LNCAP (cell line): ENCODE measurements at regions not wholly inside any gene's neighbourhood (a gene's known extent, or its start where the extent isn't known, plus 50 kb on each side); places are given as distances from the start of the nearest gene placed in this dataset.

Experiments used
- TF ChIP-seq, protein P1 (sequence below): fragments of 450-650 bp; IDR thresholded peaks from 2 replicates; pipeline ENCODE4 v1.5.1; 2017; ENCODE audit warnings: mild to moderate bottlenecking

DNA sequence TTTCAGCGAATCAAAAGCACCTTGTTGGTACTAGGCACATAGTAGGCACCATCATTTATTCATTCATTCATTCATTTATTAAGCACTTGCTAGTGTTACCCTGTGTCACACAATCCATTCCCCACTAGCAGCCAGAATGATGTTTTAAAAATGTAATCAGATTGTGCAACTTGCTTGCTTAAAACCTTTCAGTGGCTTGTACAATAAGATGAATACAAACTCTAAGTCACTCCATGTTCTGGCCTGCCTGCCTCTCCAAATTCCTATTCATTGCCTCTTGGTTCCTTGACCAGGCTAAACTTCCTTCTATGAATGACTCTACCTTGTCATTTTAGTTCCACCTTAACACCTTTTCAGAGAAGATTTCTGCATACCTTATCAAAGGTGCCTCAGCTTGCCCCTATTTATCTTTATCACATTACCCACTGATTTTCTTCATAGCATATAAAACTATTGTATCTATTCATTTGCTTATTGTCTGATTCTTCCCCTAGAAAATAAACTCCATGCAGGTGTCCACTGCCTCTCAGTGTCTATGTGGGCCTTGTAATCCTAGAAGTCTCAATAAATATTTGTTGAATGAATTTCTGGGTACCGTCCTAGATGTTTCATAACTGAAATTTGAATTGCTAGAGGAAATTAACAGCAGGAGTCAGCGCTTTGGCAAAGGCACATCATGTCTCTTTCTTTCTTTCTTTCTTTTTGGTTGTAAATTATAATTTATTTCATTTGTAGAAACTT is 169.5 kb downstream of the TMEM26 start:
- TF ChIP-seq, protein P1, sequence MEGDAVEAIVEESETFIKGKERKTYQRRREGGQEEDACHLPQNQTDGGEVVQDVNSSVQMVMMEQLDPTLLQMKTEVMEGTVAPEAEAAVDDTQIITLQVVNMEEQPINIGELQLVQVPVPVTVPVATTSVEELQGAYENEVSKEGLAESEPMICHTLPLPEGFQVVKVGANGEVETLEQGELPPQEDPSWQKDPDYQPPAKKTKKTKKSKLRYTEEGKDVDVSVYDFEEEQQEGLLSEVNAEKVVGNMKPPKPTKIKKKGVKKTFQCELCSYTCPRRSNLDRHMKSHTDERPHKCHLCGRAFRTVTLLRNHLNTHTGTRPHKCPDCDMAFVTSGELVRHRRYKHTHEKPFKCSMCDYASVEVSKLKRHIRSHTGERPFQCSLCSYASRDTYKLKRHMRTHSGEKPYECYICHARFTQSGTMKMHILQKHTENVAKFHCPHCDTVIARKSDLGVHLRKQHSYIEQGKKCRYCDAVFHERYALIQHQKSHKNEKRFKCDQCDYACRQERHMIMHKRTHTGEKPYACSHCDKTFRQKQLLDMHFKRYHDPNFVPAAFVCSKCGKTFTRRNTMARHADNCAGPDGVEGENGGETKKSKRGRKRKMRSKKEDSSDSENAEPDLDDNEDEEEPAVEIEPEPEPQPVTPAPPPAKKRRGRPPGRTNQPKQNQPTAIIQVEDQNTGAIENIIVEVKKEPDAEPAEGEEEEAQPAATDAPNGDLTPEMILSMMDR, result no peak

DNA sequence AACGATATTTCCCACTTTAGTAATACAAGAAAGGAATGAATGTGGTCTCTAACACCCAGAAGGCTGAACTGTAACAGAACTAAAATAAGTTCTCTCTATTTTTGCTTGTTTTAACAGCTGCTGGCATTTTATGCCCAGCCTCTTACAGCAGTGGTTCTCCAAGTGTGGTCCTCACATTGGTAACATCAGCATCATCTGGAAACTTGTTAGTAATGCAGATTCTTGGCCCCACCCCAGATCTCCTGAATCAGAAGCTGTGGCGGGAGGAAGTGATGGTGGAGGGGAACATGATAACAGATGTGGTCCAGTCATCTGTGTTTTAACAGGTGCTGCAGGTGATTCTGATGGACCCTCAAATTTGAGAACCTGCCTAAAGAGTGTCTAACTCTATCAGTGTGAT is 170.1 kb downstream of the TMEM26 start:
- TF ChIP-seq, protein P1, result no peak

DNA sequence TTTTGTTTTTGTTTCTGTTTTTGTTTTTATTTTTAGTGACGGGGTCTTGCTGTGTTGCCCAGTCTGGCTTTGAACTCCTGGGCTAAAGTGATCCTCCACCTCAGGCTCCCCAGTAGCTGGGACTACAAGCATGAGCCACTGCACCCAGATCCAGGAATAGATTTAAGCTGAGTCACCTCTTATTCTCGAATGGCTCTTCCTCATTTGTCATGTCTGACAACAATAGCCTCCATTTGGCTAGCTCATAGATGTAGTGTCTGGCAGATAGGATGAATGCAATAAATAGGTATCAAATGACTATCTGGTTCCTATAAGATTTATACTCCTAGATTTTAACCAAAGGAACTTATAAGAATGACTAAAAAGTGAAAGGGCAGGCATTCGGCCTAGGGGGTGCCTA is 172.9 kb downstream of the TMEM26 start:
- TF ChIP-seq, protein P1, result no peak

DNA sequence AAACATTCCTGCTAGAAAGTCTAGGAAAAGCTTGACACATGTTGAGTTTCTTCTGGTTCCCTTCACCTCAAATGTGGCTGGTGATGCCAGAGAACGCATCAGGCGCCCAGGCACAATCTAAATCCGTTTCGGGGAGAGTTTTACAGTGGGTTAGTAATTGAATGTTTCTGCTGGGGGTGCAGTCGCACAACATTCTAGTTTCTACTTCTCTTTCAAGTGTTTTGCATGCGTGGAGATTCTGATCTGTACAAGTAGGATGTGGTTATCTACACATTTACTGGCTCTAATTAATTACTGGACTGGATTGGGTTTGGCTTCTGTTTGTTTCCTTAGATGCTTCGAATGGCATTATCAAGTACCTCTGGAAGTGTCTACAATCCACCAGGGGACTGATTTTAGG is 173.8 kb downstream of the TMEM26 start:
- TF ChIP-seq, protein P1, result no peak

DNA sequence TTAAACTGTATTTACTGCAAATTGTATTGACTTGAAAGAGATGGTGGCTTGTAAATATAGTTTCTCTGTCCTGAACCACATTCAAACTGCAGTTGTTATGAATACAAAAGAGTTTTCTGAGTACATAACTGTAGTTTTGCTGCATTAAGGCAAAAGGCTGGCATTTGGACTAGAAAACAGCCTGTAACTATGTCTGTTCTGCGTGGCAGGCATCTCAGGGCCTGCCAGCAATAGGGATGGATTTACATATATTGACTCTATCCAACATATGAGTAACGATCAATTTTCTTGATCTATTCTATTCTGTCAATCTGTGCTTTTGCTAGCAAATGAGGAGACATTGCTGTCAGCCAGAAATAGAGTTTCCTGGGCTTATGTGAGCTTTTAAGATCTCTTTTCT is 174.6 kb downstream of the TMEM26 start:
- TF ChIP-seq, protein P1, result no peak

DNA sequence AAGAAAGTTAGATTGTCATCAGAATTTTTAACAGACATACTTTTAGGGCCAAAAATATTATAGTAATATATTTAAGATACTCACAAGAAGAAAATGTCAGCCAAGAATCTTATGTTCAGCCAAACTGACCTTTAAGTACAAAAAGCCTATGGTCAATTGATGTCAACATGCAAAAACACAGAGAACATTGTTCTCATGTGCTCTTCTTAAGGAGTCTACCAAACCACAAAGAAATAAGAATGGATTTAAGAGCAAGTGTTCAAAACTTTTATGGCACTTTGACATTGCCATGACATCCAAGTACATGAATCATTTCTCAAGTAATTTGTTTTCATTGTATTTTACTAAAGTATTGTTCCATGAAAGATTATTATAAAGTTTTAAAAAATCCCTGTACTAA is 180.4 kb downstream of the TMEM26 start:
- TF ChIP-seq, protein P1, result no peak

DNA sequence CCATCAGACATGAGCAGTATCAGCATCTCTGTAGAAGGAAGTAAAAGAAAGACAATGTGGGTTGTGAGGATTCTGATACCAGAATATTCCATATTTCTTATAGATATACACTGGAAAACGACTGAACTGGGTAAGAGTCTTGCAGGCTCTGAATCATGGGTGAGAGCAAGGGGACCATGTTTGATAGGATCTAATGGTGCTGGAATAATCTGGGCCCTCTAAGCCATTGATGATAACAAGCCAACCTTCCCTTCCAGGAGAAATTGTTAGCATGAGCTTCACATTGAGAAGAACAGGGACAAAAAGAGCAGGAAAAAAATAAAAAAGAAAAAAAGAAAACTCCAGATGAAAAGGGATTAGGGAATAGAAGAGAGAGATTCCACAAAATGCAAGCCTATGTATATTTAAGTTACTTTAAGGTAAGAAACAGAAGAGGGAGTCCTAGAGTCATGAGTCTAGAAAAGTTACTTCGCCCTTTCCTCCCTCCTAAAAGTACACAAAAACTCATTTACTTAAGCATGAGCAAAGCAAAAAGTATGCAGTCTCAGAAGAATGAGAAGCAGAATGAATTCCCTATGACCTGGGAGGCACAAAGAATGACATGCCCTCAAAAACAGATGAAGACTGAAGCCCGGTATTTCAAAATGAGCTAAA is 181.9 kb downstream of the TMEM26 start:
- TF ChIP-seq, protein P1, result peak; percentile 42; the same call in 1 of the 2 replicates
